Peyer's patch (tissue), 4 donors: ENCODE measurements at regions not wholly inside any gene's neighbourhood (a gene's known extent, or its start where the extent isn't known, plus 50 kb on each side); places are given as distances from the start of the nearest gene placed in this dataset.

Experiments used
- DNase-seq, 3 donors: peaks; one replicate each; pipeline ENCODE4 v3.0.0-alpha.2; 2017 to 2019
- H3K27ac ChIP-seq, 4 donors: fragments of 200-600 bp; sonication (generic); one replicate each; pipeline ENCODE4 v1.5.1; 2016 to 2019
- H3K27me3 ChIP-seq, 2 donors: fragments of 200-600 bp; sonication (generic); one replicate each; pipeline ENCODE4 v1.5.1; 2019
- H3K36me3 ChIP-seq, 3 donors: fragments of 200-600 bp; sonication (generic); one replicate each; pipeline ENCODE4 v1.5.1; 2016 to 2019
- H3K4me1 ChIP-seq, 4 donors: fragments of 200-600 bp; sonication (generic); one replicate each; pipeline ENCODE4 v1.5.1; 2016 to 2019
- H3K4me3 ChIP-seq, 4 donors: fragments of 200-600 bp; sonication (generic); 1 replicate in 3 of 4; 2 replicates in 1 of 4; pipeline ENCODE4 v1.5.1; 2016 to 2019; ENCODE audit warnings: mild to moderate bottlenecking in 1 of 4
- H3K9me3 ChIP-seq, 4 donors: fragments of 200-600 bp; sonication (generic); one replicate each; pipeline ENCODE4 v1.5.1; 2016 to 2019; ENCODE audit warnings: mild to moderate bottlenecking in 1 of 4
- POLR2A ChIP-seq, 2 donors: fragments of 450-650 bp; IDR thresholded peaks; one replicate each; pipeline ENCODE4 v1.5.1; 2017; ENCODE audit warnings: antibody characterized with exemption in 2 of 2, mild to moderate bottlenecking in 2 of 2, moderate library complexity in 2 of 2
- TF ChIP-seq, protein P1 (sequence below), 6 experiments: fragments of 450-650 bp in 4 of 6; fragments of 200-600 bp in 2 of 6; sonication (generic) in 1 of 6; IDR thresholded peaks; one replicate each; pipeline ENCODE4 v1.5.1; 2017 to 2019; ENCODE audit warnings: antibody characterized with exemption in 6 of 6, mild to moderate bottlenecking in 3 of 6, moderate library complexity in 1 of 6

DNA sequence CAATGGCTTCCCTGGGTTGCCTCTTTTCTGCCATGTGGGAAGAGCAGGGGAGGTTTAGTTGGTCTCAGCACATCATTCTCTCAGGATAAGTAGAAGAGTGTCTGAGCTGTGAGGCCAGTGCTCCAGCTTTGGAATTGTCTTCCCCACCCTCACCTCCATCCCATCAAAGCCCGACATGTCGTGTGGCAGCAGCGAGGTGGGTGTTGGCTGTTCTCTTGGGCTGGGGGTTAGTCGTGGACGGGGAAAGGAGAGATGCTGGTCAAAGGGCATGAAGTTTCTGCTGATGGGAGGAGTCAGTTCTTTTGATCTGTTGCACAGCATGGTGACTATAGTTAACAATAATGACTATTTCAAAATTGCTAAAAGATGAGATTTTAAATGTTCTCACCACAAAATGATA is 404.2 kb downstream of the TMEM121 start:
- TF ChIP-seq, protein P1, sequence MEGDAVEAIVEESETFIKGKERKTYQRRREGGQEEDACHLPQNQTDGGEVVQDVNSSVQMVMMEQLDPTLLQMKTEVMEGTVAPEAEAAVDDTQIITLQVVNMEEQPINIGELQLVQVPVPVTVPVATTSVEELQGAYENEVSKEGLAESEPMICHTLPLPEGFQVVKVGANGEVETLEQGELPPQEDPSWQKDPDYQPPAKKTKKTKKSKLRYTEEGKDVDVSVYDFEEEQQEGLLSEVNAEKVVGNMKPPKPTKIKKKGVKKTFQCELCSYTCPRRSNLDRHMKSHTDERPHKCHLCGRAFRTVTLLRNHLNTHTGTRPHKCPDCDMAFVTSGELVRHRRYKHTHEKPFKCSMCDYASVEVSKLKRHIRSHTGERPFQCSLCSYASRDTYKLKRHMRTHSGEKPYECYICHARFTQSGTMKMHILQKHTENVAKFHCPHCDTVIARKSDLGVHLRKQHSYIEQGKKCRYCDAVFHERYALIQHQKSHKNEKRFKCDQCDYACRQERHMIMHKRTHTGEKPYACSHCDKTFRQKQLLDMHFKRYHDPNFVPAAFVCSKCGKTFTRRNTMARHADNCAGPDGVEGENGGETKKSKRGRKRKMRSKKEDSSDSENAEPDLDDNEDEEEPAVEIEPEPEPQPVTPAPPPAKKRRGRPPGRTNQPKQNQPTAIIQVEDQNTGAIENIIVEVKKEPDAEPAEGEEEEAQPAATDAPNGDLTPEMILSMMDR (IDR thresholded peaks at IDR 0.05), result no peak
- TF ChIP-seq POLR2A (IDR thresholded peaks at IDR 0.05), result no peak
- no peaks in the 10 kb centered on the region for H3K27me3 ChIP-seq
- H3K27ac ChIP-seq, result no peak overlapping the region
- no peaks in the 10 kb centered on the region for H3K9me3 ChIP-seq
- H3K4me3 ChIP-seq, result no peak overlapping the region
- H3K4me1 ChIP-seq, result no peaks in the 10 kb centered on the region
- H3K36me3 ChIP-seq, result no peaks in the 10 kb centered on the region
- no peak for DNase-seq

DNA sequence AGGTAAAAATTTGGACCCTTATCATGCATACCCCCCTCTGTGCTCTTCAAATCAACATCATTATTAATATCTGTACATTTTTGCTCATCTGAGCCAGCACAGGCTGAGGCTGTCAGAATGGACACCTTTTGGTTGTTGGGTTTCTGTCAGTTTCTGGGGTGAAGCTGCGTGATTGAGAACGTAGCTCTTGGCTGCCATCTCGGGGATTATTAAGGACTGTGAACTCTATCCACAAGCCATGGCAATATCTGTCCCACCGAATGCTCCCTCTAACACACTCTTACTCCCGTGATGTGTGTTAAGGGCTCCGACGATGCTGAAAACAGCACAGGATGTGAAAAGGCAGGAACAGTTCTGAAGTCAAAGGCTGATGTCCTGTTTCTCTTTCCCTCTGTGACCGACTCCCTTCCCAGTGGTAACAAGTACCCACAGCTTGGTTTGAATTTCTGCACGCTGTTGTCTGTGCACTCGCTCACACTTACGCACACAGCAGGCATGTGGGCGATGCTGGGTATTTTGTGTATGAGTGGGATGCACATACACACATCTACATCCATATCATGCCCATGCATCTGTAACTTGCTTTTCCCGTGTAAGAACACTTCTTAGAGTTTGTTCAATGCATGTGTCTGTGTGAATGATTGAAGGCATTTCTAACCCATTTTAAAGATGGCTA is 405.6 kb downstream of the TMEM121 start:
- Histone ChIP-seq H3K4me3 (no peak overlapping the region), H3K9me3 (no peaks in the 10 kb centered on the region), H3K27me3 (no peaks in the 10 kb centered on the region), H3K4me1 (no peaks in the 10 kb centered on the region), H3K27ac (no peak overlapping the region), H3K36me3 (no peaks in the 10 kb centered on the region)
- DNase-seq, result peak in 1 of 3 donors; percentile 40
- no peak for TF ChIP-seq POLR2A (IDR thresholded peaks at IDR 0.05)
- TF ChIP-seq, protein P1 (IDR thresholded peaks at IDR 0.05), result no peak

DNA sequence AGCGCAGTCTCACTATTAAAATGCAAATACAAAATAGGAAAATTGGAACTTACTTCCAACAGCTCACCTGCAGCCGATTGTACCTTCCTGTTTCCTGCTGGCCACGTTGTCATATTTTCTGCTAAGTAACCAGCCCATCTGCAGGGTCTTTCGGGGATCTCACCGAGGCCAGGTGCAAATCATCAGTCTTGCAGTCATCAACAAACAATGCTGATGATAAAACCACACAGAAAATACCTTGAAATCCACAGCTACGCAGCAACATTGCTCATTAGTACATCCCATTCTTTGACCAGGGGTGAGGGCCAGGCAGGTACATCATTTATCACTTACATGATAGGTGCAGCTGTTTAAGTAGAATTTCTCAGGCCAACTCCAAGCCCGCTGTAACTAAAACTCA is 406.9 kb downstream of the TMEM121 start:
- Histone ChIP-seq H3K4me1 (no peaks in the 10 kb centered on the region), H3K27me3 (no peaks in the 10 kb centered on the region), H3K27ac (no peak overlapping the region), H3K9me3 (no peaks in the 10 kb centered on the region), H3K4me3 (no peak overlapping the region), H3K36me3 (no peaks in the 10 kb centered on the region)
- TF ChIP-seq, protein P1 (IDR thresholded peaks at IDR 0.05), result no peak
- no peak for TF ChIP-seq POLR2A (IDR thresholded peaks at IDR 0.05)
- no peak for DNase-seq

DNA sequence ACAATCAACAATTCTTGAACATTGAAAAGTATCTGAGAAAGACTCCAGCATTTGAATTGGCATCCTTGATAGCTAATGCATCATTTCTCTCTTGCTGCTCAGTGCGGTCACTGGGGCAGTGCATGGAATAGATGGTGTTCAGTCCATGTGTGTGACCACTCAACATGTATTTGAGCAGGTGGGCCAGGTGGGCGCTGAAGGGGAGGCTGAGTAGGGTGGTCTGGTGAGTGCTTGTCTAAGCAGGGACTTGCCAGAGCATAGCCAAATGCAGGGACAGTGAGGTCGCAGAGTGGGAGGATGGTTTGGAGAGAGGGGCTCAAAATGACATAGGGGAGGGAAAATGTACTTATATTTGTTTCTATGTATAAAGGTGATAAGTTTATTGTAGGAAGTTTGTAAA is 409.0 kb downstream of the TMEM121 start:
- no peaks in the 10 kb centered on the region for H3K27me3 ChIP-seq
- H3K4me3 ChIP-seq, result no peak overlapping the region
- H3K9me3 ChIP-seq, result no peaks in the 10 kb centered on the region
- no peak overlapping the region for H3K27ac ChIP-seq
- H3K36me3 ChIP-seq, result no peaks in the 10 kb centered on the region
- H3K4me1 ChIP-seq, result no peaks in the 10 kb centered on the region
- no peak for DNase-seq
- TF ChIP-seq POLR2A (IDR thresholded peaks at IDR 0.05), result no peak
- TF ChIP-seq, protein P1 (IDR thresholded peaks at IDR 0.05), result no peak

DNA sequence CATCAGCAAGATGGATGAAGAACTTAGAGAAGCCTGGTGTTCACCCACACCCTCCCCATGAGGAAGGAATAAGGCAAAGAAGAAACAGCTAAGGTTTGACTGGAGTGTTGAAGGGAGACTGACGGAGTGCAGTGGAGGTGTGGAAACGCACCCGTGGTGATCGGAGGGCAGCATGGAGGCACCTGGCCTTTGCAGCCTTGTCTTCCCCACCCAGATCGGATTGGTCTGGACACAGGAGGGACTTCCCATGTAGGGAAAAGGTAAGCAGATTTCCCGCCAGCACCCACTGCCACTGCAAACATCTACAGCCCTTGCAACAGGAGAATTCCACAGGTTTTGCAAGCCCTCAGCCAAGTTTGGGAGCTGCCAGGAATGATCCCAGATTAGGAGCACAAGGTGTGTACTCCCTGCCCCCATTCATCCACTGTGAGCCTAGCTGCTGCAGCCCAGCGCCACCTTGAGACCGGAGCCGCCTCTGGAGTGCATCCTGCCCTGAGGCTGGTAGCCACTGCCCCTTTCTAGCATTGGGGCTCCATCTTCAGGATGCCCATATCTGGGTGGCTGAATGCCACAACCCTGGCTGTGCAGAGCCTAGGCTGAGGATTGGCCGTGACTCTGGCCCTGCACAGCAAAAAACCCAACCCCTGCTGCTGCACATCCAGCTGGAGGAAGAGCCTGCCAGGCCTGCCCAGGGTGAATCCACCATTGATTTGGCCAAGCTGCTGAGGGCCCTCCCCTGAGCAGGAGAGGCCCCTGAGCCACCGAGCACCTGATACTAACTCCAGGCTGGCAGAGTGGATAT is 411.1 kb downstream of the TMEM121 start:
- no peaks in the 10 kb centered on the region for H3K4me1 ChIP-seq
- TF ChIP-seq POLR2A (IDR thresholded peaks at IDR 0.05), result no peak
- TF ChIP-seq, protein P1 (IDR thresholded peaks at IDR 0.05), result no peak
- H3K27ac ChIP-seq, result no peak overlapping the region
- H3K27me3 ChIP-seq, result no peaks in the 10 kb centered on the region
- H3K4me3 ChIP-seq, result no peak overlapping the region
- peak in 2 of 3 donors; percentile 27 to 35 for DNase-seq
- H3K9me3 ChIP-seq, result no peaks in the 10 kb centered on the region
- H3K36me3 ChIP-seq, result no peaks in the 10 kb centered on the region
